C4-2B (cell line): ENCODE measurements at regions not wholly inside any gene's neighbourhood (a gene's known extent, or its start where the extent isn't known, plus 50 kb on each side); places are given as distances from the start of the nearest gene placed in this dataset.

Experiments used
- CTCF ChIP-seq: fragments of 450-650 bp; conservative IDR thresholded peaks from 2 replicates; pipeline ENCODE4 v1.5.1; 2017; ENCODE audit warnings: mild to moderate bottlenecking
- ZFX ChIP-seq: fragments of 450-650 bp; IDR thresholded peaks from 2 replicates; pipeline ENCODE4 v1.6.1; 2017

GRCh38 chr1:62995173-62995572 is 211.2 kb downstream of the ATG4C start:
- TF ChIP-seq CTCF (no peak), ZFX (no peak)
